Lower leg skin (tissue), 3 donors: ENCODE measurements at regions not wholly inside any gene's neighbourhood (a gene's known extent, or its start where the extent isn't known, plus 50 kb on each side); places are given as distances from the start of the nearest gene placed in this dataset.

Experiments used
- CTCF ChIP-seq, 3 donors: fragments of 450-650 bp; IDR thresholded peaks; one replicate each; pipeline ENCODE4 v1.5.1; 2016; ENCODE audit warnings: antibody characterized with exemption in 3 of 3, mild to moderate bottlenecking in 3 of 3, moderate library complexity in 2 of 3
- POLR2A ChIP-seq, 2 donors: fragments of 450-650 bp; IDR thresholded peaks; one replicate each; pipeline ENCODE4 v1.6.1; 2016 to 2017; ENCODE audit warnings: antibody characterized with exemption in 2 of 2, mild to moderate bottlenecking in 1 of 2, moderate library complexity in 1 of 2

GRCh38 chr17:31609996-31610910, 218.8 kb downstream of the RAB11FIP4 start:
- no peak for TF ChIP-seq CTCF (IDR thresholded peaks at IDR 0.05)
- TF ChIP-seq POLR2A (IDR thresholded peaks at IDR 0.05), result no peak
